GM11168 (cell line): ENCODE measurements at regions not wholly inside any gene's neighbourhood (a gene's known extent, or its start where the extent isn't known, plus 50 kb on each side); places are given as distances from the start of the nearest gene placed in this dataset.

Experiments
- in situ Hi-C: fragments of 300-500 bp; cut with MboI; formaldehyde crosslinking; loops from one replicate; pipeline ENCODE4 v1.12.0; 2022; ENCODE audit warnings: low sequenced_read_pairs; ENCODE audit not compliant: unreplicated experiment

DNA sequence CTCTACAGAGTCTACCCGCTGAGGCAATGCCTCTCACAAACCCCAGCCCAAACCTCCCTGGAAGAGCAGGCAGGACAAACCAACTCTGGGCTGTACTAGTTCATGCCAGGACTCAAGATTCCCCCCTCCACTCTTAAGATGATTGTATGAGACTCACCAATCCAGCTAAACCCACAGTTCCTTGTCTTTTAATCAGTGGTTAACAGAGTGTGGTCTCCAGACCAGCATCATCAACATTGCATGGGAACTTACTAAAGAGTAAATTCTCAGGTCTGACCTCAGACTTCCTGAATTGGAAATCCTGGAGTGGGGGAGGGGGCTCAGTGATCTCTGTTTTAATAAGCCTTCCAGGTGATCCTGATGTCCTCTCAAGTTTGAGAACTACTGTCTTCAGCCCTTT is 240.9 kb downstream of the GAS1 start:
- in situ Hi-C loops: no loop called here

DNA sequence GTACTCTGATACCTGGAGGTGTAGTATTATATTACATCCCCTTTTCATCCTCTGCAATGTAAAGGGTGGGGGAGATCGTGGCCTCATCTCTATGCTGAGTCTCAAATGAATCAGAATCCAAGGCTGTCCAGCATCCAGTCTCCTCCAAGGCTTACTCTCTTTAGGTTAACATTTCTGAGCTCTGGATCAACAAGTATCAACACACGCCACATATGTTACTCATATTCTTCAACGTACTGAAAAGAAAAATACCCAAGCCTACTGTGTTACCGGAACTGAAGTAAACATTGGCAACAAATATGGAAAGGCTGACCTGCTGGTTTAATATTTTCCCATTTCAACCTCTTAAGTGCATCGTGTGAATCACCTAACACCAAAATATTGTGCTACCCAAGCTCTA is 241.8 kb downstream of the GAS1 start:
- in situ Hi-C loops: no loop called here

DNA sequence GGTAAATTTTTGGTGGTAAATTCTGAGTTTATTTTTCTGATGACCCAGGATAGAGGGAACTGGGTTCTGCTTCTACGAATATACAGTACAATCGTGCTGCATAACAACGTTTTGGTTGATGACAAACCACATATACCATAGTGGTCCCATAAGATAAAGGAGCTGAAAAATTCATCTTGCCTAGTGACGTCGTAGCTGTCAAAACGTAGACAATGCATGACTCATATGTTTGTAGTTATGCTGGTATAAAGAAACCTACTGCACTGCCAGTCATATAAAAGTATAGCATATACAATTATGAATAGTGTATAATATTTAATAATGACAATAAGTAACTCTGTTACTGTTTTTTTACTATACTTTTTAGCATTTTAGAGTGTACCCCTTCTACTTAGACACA is 244.0 kb downstream of the GAS1 start:
- in situ Hi-C loops: no loop called here

DNA sequence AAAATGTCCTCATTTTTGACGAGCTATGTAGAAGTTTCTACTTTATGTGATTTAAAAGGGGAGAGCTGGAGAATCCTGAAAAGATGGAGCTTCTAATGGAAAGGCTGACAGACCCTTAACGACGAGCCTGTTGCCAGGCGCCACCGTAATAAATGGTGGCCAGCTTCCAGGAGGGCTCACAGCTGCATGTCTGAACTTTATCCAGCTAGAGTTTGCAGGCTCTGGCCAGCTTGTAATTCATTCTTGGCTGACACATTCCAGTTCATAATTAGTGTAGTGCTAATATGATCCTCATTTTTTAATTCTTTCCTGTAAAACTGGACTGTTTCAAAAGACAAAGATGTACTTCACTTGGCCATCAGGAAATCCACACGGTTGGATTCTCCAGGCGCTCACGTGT is 246.7 kb downstream of the GAS1 start:
- in situ Hi-C loops: no loop called here

DNA sequence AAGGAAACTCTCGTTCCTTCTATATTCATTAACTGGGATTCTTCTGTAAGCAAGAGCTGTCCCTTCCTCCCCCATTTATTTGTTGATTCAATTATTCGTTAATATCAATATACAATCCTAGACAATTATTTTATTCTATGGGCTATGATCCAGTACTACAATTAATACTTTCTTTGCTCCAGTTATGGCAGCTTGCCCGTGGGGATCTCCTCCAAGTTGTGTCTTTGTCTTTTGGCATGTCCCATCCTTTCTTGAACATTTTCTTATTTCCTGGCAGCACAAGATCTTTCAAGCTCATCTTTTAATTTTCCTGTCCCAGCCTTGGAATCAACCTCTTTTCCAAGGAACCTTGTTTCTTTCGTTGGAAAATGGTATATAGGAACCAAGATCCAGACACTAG is 249.3 kb downstream of the GAS1 start:
- in situ Hi-C loops: no loop called here

DNA sequence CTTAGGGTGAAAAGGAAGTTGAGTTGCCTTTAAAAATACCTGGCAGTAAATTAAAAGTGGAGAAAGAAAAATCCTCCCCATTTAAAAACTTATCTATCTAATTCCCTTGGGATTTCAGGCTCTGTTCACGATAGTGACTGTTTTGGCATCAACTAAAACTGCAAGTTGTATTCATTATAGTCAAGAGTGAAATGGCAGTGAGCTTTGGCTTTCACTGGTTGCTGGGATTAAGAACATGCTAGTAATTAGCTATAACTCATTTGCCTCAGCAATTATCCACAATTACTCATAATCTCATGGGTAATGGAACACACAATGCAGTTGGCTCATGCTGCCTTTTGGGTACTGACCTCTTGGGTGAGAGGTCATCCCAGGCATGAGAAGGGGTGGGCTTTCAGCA is 250.1 kb downstream of the GAS1 start:
- in situ Hi-C loops: no loop called here

DNA sequence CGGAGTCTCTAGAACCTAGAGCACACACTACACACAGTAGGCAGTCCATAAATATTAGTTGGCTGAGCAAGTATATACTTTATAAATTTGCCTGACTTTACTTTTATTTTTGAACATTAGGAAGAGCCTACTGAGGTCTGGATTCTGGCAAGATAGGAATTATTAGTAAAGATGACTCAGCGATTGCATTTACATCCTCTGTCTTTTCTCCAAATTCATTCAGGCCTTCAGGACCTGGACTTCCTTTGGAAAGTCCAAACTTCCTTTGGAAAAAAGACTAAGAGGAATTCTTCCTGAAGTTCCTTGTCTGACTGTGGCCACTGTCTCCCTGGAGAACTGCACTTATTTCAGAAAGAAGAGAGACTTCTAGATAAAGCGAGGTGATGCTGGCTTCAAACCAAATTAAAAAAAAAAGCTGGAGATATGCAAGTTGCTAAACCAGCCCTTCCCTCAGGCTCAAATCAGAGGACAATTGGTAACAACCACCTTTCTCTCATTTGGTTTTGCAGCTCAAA is 251.3 kb downstream of the GAS1 start:
- in situ Hi-C loops: no loop called here

DNA sequence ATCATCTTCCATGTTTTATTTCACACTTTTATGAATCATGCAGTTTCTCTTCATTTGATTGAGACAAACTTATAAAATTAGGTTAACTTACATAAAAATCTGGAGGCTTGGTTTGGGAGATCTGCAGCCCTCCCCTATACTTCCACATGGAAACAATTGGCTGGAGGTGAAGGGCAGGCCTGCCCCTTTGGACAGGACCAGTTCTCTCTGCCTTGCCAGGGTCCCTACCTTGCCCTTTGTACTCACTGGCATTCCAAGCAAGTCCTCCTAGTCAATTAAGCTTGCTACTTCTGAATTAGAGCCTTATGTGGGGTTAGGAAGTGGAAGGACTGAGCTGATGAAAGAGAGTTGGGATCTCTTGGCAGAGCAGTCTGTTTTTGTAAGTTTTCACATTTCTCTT is 257.3 kb downstream of the GAS1 start:
- in situ Hi-C loops: no loop called here

DNA sequence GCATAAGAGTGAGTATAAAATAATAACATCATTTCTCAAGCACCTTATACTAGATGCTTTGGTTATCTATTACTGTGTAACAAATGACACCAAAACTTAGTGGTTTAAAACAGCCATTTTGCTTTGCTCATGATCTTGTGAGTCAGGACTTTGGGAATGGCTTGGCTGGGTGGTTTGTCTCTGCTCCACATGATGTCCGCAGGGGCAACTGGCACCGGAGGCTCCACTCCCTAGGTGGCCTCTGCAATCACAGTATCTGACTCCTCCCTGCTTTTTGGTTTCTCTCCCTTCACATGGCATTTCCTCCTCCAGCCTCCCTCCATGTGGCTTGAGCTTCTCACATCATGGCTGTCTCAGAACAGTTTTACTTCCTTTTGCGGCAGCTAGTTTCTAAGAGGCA is 259.5 kb downstream of the GAS1 start:
- in situ Hi-C loops: no loop called here

DNA sequence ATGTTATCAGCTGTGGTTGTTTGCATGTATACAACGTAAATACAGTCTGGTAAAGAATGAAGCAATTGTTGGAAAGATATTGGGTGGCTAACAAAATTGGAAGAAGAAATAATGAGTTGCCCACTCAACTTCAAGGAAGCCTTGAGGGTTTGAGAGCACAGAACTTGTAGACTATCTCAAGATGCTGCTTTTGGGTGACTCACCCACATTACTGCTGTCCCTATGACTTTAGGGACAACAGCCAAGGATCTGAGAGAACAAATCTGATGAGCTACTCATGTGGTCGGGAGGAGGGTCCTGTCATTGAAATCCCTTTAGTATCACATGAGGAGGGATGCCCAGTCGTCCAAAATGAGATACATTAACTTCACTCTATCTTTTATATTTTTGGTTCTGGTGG is 261.8 kb downstream of the GAS1 start:
- in situ Hi-C loops: no loop called here

DNA sequence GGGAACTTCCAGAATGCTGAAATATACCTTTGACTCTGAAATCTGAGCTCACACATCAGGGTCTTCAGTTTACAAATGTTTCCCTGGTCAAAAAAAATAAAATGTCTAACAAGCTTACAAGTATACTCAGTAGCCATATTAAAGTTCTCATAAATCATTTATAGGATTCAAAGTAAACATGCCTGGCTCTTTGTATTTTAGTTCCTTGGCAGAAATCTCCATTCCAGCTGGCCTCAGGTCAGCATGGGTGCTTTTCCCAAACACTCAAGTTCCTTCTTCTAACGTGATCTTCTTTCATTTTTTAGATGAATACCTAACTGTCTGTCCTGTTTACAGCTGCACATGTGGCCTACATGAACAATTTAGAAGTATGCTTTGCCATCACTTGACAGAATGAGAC is 263.2 kb downstream of the GAS1 start:
- in situ Hi-C loops: no loop called here

DNA sequence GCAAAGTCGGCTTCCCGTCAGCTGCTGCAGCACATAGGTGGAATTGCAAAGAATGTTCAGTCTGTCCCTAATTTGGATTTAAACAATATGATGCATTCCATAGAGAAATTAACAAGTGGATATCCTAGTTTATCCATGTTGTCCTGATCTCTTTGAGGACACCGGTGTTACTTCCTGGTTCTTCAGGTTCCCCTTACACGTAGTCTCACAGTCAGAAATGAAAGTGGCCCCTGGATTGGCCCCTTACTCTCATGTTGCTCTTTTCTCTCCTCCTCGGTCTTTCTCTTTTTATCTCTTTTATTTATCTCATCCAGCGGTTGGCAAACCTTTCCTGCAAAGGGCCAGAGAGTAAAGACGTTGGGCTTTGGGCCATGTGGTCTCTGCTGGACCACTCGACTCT is 265.1 kb downstream of the GAS1 start:
- in situ Hi-C loops: no loop called here

DNA sequence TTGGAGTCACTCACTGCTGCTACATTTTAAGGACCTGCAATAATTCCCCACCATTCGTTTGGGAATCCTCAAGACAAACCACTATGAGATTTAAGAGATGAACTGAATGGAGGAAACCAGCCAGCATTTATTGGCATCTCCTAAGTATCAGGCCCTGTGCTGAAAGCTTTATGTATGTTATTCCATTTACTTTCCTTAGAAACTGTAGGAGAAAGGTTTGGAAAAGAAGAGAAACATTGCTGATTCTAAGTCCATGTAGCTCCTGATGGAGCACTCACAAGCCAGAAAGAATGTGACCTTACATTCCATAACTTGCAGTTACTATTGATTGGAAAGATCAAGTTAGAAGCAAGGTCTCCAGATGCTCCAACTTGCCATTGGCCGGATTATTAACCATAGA is 267.4 kb downstream of the GAS1 start:
- in situ Hi-C loops: no loop called here

DNA sequence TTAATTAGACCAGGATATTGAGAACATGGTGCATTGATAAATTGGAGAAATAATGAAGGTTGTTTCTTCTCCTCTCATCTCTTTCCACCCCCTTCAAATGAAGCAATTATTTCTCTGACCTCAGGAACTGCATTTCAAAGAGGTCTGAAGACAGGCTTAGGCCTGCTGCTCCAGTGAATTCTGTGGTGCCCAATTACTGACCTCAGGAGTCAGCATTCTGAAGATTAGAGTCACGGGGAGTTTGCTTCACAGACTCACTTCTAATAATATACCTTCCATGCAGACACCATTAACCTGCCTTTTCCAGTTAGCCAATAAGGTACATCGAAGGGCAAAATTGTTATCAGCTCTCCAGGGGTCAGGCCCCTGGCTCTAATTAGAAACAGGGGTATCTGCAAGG is 270.9 kb downstream of the GAS1 start:
- in situ Hi-C loops: no loop called here

DNA sequence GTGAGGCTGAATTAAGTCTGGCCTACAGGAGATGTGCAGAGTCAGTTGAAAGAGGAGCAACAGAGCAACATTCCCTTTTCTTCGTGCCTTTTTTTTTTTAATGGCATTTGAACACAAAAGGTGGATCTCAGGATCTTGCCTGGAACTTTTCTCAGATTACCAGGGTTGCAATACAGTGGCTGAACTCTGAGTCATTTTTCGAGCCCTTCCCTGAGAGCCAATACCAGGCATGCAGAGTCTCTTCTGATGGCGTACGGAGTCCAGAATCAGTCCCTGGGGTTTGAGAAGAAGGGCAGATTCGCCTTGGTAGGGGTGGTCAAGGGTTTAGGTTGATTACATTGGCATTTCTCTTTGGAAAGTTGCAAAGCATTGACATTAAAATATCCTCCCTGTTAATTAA is 271.5 kb downstream of the GAS1 start:
- in situ Hi-C loops: no loop called here

DNA sequence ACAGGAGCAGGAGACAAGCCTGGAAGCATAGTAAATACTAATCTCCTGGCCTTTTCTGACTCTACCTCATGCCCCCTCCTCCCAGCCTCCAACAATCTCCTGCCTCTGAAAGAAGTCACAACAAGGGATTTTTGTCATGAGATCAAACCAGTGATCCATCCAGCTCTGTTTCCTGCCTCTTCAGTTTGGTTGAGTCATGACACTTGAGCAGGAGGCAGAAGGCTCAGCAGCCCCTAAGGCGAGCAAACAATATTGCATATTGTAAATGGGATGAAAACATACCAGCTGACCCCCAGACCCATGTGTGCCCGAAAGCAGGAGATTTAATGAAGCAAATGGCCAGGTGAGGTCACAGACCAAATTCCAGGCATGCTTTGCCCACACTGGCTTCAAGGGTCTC is 272.8 kb downstream of the GAS1 start:
- in situ Hi-C loops: no loop called here

DNA sequence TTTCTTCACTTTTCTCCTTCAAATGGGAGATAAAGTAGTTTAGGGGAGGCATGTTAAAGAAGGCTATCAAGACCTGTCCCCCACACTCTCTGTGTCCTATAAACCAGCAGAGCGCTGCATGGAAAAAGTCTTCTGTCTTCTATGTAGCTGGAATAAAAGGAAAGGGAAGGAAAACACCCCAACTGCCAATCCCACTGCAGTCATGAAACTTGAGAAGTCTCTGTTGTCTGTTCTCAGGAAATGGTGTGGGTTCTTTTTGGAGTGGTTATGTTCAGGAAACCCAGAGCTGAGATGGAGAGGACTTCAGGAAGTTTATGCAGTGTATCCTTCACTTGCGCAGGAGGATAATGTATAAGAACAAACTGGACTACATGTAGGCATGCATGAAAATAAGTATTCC is 274.3 kb downstream of the GAS1 start:
- in situ Hi-C loops: no loop called here

DNA sequence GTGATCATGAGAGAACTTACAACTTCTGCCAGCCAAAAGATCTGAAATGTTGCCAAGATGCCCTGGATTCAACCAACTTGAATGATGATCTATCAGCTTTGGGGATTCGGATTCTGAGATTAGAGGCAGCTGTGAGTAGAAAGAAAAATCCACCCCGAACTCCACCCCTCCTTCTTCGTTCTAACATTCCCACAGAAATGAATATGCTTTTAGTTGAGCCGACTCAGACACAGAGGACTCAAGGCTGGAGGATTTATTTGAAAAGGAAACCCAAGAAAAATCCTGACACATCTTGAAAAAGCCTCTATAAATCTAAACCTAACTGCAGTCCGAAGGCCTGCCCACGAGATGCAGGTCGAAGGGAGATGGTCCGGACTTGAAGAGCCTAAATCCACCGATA is 275.0 kb downstream of the GAS1 start:
- in situ Hi-C loops: no loop called here

DNA sequence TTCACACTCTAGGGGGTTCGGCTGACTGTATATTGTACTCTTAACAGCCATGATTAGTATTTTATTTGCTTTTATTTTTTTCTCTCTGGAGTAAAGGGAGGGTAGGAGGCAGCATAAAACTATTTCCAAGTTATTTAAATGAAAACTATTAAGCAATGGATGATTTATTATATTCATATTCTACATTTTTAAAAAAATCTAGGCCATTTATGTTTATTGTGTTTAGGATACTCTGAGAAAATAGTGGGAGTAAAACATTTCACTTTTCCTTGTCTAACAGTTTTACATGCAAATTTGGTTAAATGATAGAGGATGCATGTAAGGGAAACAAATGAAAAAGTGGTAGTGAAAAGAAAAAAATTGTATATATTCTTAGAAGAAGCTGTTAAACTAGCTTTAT is 276.3 kb downstream of the GAS1 start:
- in situ Hi-C loops: no loop called here

DNA sequence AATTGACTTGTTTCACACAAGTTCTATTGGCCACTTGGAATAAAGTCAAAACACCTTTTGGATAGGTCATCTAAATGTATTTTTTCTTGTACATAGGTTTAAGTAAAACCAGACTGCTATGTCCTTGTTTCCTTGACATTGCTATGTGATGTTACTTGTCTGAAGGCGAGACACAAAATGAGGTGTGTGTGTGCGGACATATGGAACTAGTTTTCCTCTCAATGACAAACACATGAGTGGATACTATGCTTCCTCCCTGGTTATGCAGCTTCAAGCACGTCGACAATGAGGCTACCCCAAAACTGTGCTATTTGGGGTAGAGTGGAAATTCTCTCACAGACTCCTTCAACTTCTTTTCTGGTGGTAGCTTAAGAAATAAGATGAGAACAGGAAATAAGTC is 276.8 kb downstream of the GAS1 start:
- in situ Hi-C loops: no loop called here

DNA sequence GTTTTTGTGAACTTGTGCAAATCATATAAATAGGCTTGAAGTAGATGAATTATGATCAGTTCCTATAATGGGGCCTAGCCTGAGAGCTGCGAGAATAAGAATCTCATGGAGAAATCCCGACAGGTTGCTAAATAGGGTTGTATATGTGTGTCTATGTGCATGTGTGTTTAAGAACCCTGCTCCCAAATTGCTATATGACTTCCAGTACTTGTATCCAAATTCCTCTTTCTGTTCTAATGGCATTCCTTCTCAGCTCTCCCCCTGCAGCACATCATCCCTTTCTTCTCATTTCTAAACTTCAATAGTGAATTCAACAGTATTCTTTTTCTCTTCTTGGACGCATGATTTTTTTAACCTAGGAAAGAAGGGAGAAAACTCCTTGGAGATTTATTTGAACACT is 277.2 kb downstream of the GAS1 start:
- in situ Hi-C loops: no loop called here

DNA sequence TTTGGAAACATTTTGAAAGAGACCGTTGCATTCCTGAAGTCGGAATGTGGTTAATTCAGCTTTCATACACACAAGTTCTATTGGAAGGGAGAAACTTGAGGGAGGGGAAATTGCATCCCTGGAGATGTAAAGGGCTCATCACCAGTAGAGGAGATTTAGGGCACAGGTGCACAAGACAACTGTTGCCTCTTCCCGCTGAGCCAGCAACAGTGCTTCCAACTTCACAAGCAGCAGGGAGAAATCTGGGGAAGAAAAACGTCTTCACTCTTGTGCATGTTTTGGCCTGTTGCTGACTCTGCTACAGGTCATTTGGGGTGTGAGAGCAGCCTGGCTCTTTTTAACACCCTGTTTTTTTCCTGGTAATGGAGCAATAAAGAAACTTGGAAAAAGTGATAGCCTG is 277.9 kb downstream of the GAS1 start:
- in situ Hi-C loops: no loop called here

DNA sequence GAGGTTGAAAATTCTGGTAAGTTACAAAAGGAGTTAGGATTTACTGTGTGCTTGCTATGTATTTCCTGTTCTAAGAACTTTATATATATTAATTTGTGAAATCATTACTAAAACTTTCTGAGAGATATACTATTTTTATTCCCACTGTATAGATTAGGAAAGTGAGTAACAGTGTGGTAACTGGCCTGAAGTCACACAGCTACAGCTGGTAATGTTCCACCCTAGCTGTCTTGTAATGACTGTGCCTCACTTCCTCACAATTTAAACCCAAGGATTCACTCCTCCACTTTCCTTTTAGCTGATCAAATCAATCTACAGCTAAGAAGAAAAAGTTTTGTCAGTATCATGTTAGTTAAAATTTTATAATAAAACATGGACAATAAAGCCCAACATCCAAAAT is 278.8 kb downstream of the GAS1 start:
- in situ Hi-C loops: no loop called here
